ENCODE measurements at regions not wholly inside any gene's neighbourhood (a gene's known extent, or its start where the extent isn't known, plus 50 kb on each side); places are given as distances from the start of the nearest gene placed in this dataset.

DNA sequence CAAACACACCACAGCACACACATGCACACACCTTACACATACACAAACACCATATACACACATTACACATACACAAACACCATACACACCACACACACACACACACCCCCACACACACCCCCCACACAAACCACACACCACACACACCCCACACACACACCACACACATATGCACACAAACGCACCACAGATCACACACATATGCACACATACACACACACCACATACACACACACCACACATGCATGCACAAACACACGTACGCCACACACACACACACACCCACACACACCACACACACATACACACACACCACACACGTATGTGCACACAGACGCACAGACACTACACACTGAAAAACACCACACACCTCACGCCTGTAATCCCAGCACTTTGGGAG is 166.0 kb downstream of the AHSP start:
- TF ChIP-seq CTCF (conservative IDR thresholded peaks at IDR 0.05; ENCODE audit: low read depth, low read length) = no peak
- TF ChIP-seq EZH2 (IDR thresholded peaks at IDR 0.05; ENCODE audit: borderline replicate concordance, low read depth, low read length, poor library complexity, severe bottlenecking) = no peak

All from A673 (cell line).